ENCODE measurements at regions not wholly inside any gene's neighbourhood (a gene's known extent, or its start where the extent isn't known, plus 50 kb on each side); places are given as distances from the start of the nearest gene placed in this dataset.

DNA sequence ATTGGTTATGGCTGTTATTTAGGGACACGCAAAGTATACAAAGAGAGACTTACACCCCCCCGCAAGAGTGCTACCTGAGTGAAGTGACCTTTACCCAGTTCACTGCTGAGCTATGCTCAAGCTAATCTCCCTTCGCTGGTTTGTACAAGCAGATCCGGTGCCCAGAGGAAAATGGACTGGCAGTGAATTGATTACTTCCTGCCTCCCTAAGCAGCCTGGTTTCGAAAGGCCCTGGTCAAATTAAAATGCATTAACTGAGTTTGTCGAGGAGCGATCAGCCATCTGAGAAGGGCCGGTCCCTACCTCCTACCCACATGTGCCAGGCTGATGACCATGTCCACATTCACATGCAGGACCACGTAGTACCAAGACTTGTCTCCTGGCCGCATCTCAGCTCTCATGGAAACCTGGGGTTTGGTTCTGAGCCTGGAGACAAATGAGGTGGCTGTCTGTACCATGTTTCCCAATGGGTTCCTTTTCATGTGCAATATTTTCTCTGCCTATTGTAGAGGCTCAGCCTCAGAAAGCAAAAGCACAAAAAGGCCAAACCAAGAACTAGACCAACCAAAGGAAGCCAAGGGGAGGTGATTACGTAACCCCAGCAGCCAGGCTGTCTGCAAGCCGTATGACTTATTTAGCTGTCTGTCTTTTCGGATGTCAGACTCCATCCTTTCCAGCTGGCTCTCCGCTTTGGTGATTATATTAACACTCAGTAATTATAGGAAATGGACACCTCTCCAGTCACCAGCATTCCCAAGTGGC is 284.7 kb upstream of the PWP1 start:
- ChIA-PET POLR2A (ENCODE audit: partially characterized antibody) (interaction anchor here (0.6 to 0.7 kb wide), 2 partner anchors 64 to 440 kb away, joined by 3 read pairs; no protein-coding TSS in a partner anchor), CTCF (ENCODE audit: partially characterized antibody) (interaction anchor here (0.6 to 11.7 kb wide), 13 partner anchors 14 to 281 kb away, joined by 3 to 193 read pairs (median 4); no protein-coding TSS in a partner anchor)
- TF ChIP-seq CEBPB (IDR thresholded peaks at IDR 0.05; ENCODE audit: low read depth, low read length) (peak; percentile 51; the same call in 1 of the 2 replicates), TCF12 (IDR thresholded peaks at IDR 0.05; ENCODE audit: low read depth, low read length) (no peak)
- FAIRE-seq: no peak
- 86% methylated on average over 14 of the region's 14 CpGs; no CpG with 5 or more reads in 1 of the 2 experiments for WGBS, 2 experiments (ENCODE audit: extremely low coverage in 1 of 2, insufficient coverage in 1 of 2, insufficient read length in 1 of 2, insufficient replicate concordance in 2 of 2, low coverage in 1 of 2, low lambda C conversion rate in 2 of 2, missing lambda C conversion rate in 1 of 2)
- H3K56ac ChIP-seq (replicated peaks; ENCODE audit: insufficient read length, low read depth, low read length): no peak overlapping the region
- no peak overlapping the region for H2BK15ac ChIP-seq (ENCODE audit: low read length)
- H4K91ac ChIP-seq (replicated peaks; ENCODE audit: insufficient read length, low read length): no peak overlapping the region
- H4K8ac ChIP-seq (ENCODE audit: extremely low read depth, insufficient read depth, low read length): 0 out of 2 replicates have a peak overlapping the region, but pooled peaks have one; percentile 20
- H4K20me1 ChIP-seq (replicated peaks in 1 of 2; ENCODE audit: control insufficient read depth in 1 of 2, insufficient read depth in 2 of 2, low read length in 2 of 2): no peaks in the 10 kb centered on the region
- H3K4ac ChIP-seq (replicated peaks; ENCODE audit: insufficient read length, low read depth, low read length): no peak overlapping the region
- H2AFZ ChIP-seq (ENCODE audit: low read length): no peak overlapping the region
- no peaks in the 10 kb centered on the region; a peak in 1 of 7 replicates for H3K27me3 ChIP-seq (replicated peaks in 1 of 4; ENCODE audit: control insufficient read depth in 3 of 4, extremely low read depth in 1 of 4, insufficient read depth in 3 of 4, low read length in 3 of 4)
- H2BK5ac ChIP-seq (ENCODE audit: low read depth, low read length): no peak overlapping the region; the same call in 1 of the 2 replicates
- H3K23ac ChIP-seq (ENCODE audit: insufficient read length): no peak overlapping the region
- H2BK12ac ChIP-seq (ENCODE audit: low read depth, low read length): no peak overlapping the region; the same call in 1 of the 2 replicates
- no peaks in the 10 kb centered on the region for H3K36me3 ChIP-seq (ENCODE audit: control insufficient read depth in 2 of 4, insufficient read depth in 4 of 4, low read length in 3 of 4)
- no peaks in the 10 kb centered on the region for H3K9me3 ChIP-seq (ENCODE audit: insufficient read depth in 2 of 2, low read depth in 1 of 2, low read length in 1 of 2)
- H2BK20ac ChIP-seq (ENCODE audit: low read length): no peak overlapping the region
- no peak overlapping the region for H3K14ac ChIP-seq (ENCODE audit: insufficient read length)
- no peak overlapping the region for H3K4me2 ChIP-seq (ENCODE audit: insufficient read depth in 1 of 2, low read depth in 2 of 2, low read length in 2 of 2)
- H3K27ac ChIP-seq (ENCODE audit: low read depth, low read length): no peak overlapping the region
- H3K18ac ChIP-seq (ENCODE audit: extremely low read depth, low read length): no peak overlapping the region
- no peaks in the 10 kb centered on the region for H3K79me1 ChIP-seq (ENCODE audit: low read depth, low read length)
- no peak for DNase-seq (ENCODE audit: low read depth in 1 of 2, low spot score in 2 of 2)
- no peaks in the 10 kb centered on the region for H3K79me2 ChIP-seq (ENCODE audit: control insufficient read depth in 1 of 2, insufficient read depth in 2 of 2, low read length in 2 of 2)
- H2AK5ac ChIP-seq (ENCODE audit: low read depth, low read length): no peak overlapping the region
- H3K9ac ChIP-seq (replicated peaks in 1 of 4; ENCODE audit: extremely low read depth in 1 of 4, low read depth in 3 of 4, low read length in 3 of 4): no peak overlapping the region
- H3K23me2 ChIP-seq (ENCODE audit: low read depth, low read length): no peaks in the 10 kb centered on the region
- H4K5ac ChIP-seq (ENCODE audit: insufficient read length, low read depth, low read length): no peak overlapping the region
- no peak overlapping the region for H3K4me3 ChIP-seq (ENCODE audit: extremely low read depth in 1 of 4, insufficient read depth in 2 of 4, low read depth in 3 of 4, low read length in 4 of 4)
- H3K4me1 ChIP-seq (replicated peaks in 1 of 4; ENCODE audit: control insufficient read depth in 3 of 4, insufficient read depth in 4 of 4, low read length in 3 of 4): peaks cover 1 to 17% (median 10%) of the 10 kb centered on the region in 4 experiments; a peak in 4 of 7 replicates
- no peak overlapping the region for H2BK120ac ChIP-seq (replicated peaks; ENCODE audit: low read depth, low read length)

Measured in H1 (cell line).